ENCODE measurements at regions not wholly inside any gene's neighbourhood (a gene's known extent, or its start where the extent isn't known, plus 50 kb on each side); places are given as distances from the start of the nearest gene placed in this dataset.

- no peak for DNase-seq
- no peaks in the 10 kb centered on the region for H3K4me1 ChIP-seq
- no peak overlapping the region for H3K27ac ChIP-seq
- peaks cover 0 to 2% (median 0%) of the 10 kb centered on the region in 12 donors for H3K9me3 ChIP-seq
- no peaks in the 10 kb centered on the region for H3K36me3 ChIP-seq
- H3K27me3 ChIP-seq = no peaks in the 10 kb centered on the region
- no peak for ATAC-seq
- intact Hi-C loops (cut with DNase I) = no loop called here
- TF ChIP-seq CTCF (IDR thresholded peaks at IDR 0.05) = no peak
- no peak for TF ChIP-seq POLR2A (IDR thresholded peaks at IDR 0.05)
- H3K4me3 ChIP-seq = no peak overlapping the region
- WGBS, 4 donors = 66 to 80% (median 75%) methylated on average over 2 of the region's 2 CpGs
Measured at GRCh38 chr14:40312296-40312695, 880.1 kb upstream of the FBXO33 start.

- H3K27me3 ChIP-seq = no peaks in the 10 kb centered on the region
- 90 to 96% (median 93%) methylated on average over 1 of the region's 1 CpG for WGBS, 4 donors
- ATAC-seq (no peak), DNase-seq (no peak)
- TF ChIP-seq POLR2A (IDR thresholded peaks at IDR 0.05) = no peak
- no peak overlapping the region for H3K4me3 ChIP-seq
- no peaks in the 10 kb centered on the region for H3K36me3 ChIP-seq
- intact Hi-C loops (cut with DNase I) = no loop called here
- H3K4me1 ChIP-seq = no peaks in the 10 kb centered on the region
- no peak overlapping the region for H3K27ac ChIP-seq
- H3K9me3 ChIP-seq = no peaks in the 10 kb centered on the region
Measured at GRCh38 chr14:40309124-40309523, 876.9 kb upstream of the FBXO33 start.

GRCh38 chr14:40308240-40308639 is 876.0 kb upstream of the FBXO33 start:
- H3K36me3 ChIP-seq = no peaks in the 10 kb centered on the region
- no peak overlapping the region for H3K27ac ChIP-seq
- H3K27me3 ChIP-seq = no peaks in the 10 kb centered on the region
- ATAC-seq (no peak), DNase-seq (no peak)
- H3K9me3 ChIP-seq = no peaks in the 10 kb centered on the region
- no peaks in the 10 kb centered on the region for H3K4me1 ChIP-seq
- TF ChIP-seq CTCF (IDR thresholded peaks at IDR 0.05) = no peak
- no peak for TF ChIP-seq POLR2A (IDR thresholded peaks at IDR 0.05)
- intact Hi-C loops (cut with DNase I) = no loop called here
- 82 to 84% (median 83%) methylated on average over 3 of the region's 3 CpGs for WGBS, 4 donors
- no peak overlapping the region for H3K4me3 ChIP-seq

- Histone ChIP-seq H3K36me3 (no peaks in the 10 kb centered on the region), H3K27me3 (no peaks in the 10 kb centered on the region), H3K9me3 (peaks cover 0 to 14% (median 0%) of the 10 kb centered on the region in 12 donors), H3K4me1 (no peaks in the 10 kb centered on the region), H3K27ac (no peak overlapping the region), H3K4me3 (no peak overlapping the region)
- intact Hi-C loops (cut with DNase I) = no loop called here
- no peak for ATAC-seq
- no peak for TF ChIP-seq POLR2A (IDR thresholded peaks at IDR 0.05)
- TF ChIP-seq CTCF (IDR thresholded peaks at IDR 0.05) = no peak
- no peak for DNase-seq
Measured at GRCh38 chr14:40296821-40297220, 864.6 kb upstream of the FBXO33 start.

GRCh38 chr14:40292664-40293063 is 860.4 kb upstream of the FBXO33 start:
- Histone ChIP-seq H3K4me3 (no peak overlapping the region), H3K36me3 (no peaks in the 10 kb centered on the region), H3K27me3 (no peaks in the 10 kb centered on the region), H3K9me3 (peaks cover 0 to 29% (median 1%) of the 10 kb centered on the region in 12 donors), H3K27ac (no peak overlapping the region), H3K4me1 (no peaks in the 10 kb centered on the region)
- TF ChIP-seq POLR2A (IDR thresholded peaks at IDR 0.05) (no peak), CTCF (IDR thresholded peaks at IDR 0.05) (no peak)
- DNase-seq (no peak), ATAC-seq (no peak)
- intact Hi-C loops (cut with DNase I) = no loop called here
